ENCODE measurements at regions not wholly inside any gene's neighbourhood (a gene's known extent, or its start where the extent isn't known, plus 50 kb on each side); places are given as distances from the start of the nearest gene placed in this dataset.
"Not testable (repeated sequence)": the region's sequence is repeated elsewhere in the genome, so short reads cannot be mapped to it uniquely, and the experiment has no call there.

- DNase-seq (ENCODE audit: low spot score): no peak
Measured at GRCh38 chr4:60885011-60885410, 315.1 kb upstream of the ADGRL3 start.

GRCh38 chr4:60890743-60891142, 309.4 kb upstream of the ADGRL3 start:
- DNase-seq (ENCODE audit: low spot score): no peak

- no peak for DNase-seq (ENCODE audit: low spot score)
Measured at GRCh38 chr4:60891947-60892346, 308.2 kb upstream of the ADGRL3 start.

GRCh38 chr4:60897415-60897814, 302.7 kb upstream of the ADGRL3 start:
- DNase-seq (ENCODE audit: low spot score): no peak

GRCh38 chr4:60905162-60905561, 295.0 kb upstream of the ADGRL3 start:
- no peak for DNase-seq (ENCODE audit: low spot score)

GRCh38 chr4:60911127-60911526, 289.0 kb upstream of the ADGRL3 start:
- DNase-seq (ENCODE audit: low spot score): no peak

- DNase-seq (ENCODE audit: low spot score): no peak
Measured at GRCh38 chr4:60913002-60913401, 287.1 kb upstream of the ADGRL3 start.

- DNase-seq (ENCODE audit: low spot score): no peak
Measured at GRCh38 chr4:60913671-60914070, 286.5 kb upstream of the ADGRL3 start.

GRCh38 chr4:60921735-60922134, 278.4 kb upstream of the ADGRL3 start:
- DNase-seq (ENCODE audit: low spot score): not testable (repeated sequence)

GRCh38 chr4:60923075-60923474, 277.1 kb upstream of the ADGRL3 start:
- DNase-seq (ENCODE audit: low spot score): no peak

- DNase-seq (ENCODE audit: low spot score): no peak
Measured at GRCh38 chr4:60926624-60927023, 273.5 kb upstream of the ADGRL3 start.

- no peak for DNase-seq (ENCODE audit: low spot score)
Measured at GRCh38 chr4:60930866-60931265, 269.3 kb upstream of the ADGRL3 start.

GRCh38 chr4:60934566-60935295, 265.4 kb upstream of the ADGRL3 start:
- DNase-seq (ENCODE audit: low spot score): no peak

- DNase-seq (ENCODE audit: low spot score): no peak
Measured at GRCh38 chr4:60938181-60938580, 261.9 kb upstream of the ADGRL3 start.

GRCh38 chr4:60938621-60939020, 261.5 kb upstream of the ADGRL3 start:
- DNase-seq (ENCODE audit: low spot score): no peak

- DNase-seq (ENCODE audit: low spot score): no peak
Measured at GRCh38 chr4:60944060-60944459, 256.1 kb upstream of the ADGRL3 start.

- DNase-seq (ENCODE audit: low spot score): no peak
Measured at GRCh38 chr4:60945641-60946040, 254.5 kb upstream of the ADGRL3 start.

GRCh38 chr4:60948008-60948407, 252.1 kb upstream of the ADGRL3 start:
- no peak for DNase-seq (ENCODE audit: low spot score)

- no peak for DNase-seq (ENCODE audit: low spot score)
Measured at GRCh38 chr4:60952921-60953320, 247.2 kb upstream of the ADGRL3 start.

GRCh38 chr4:60953826-60954225, 246.3 kb upstream of the ADGRL3 start:
- no peak for DNase-seq (ENCODE audit: low spot score)

GRCh38 chr4:60962286-60962685, 237.8 kb upstream of the ADGRL3 start:
- no peak for DNase-seq (ENCODE audit: low spot score)

GRCh38 chr4:60981534-60981933, 218.6 kb upstream of the ADGRL3 start:
- DNase-seq (ENCODE audit: low spot score): no peak

- no peak for DNase-seq (ENCODE audit: low spot score)
Measured at GRCh38 chr4:60989141-60989540, 211.0 kb upstream of the ADGRL3 start.

GRCh38 chr4:60992037-60992436, 208.1 kb upstream of the ADGRL3 start:
- no peak for DNase-seq (ENCODE audit: low spot score)

Measured in D341Med (cell line).